Endodermal cell (in vitro differentiated cells): ENCODE measurements at regions not wholly inside any gene's neighbourhood (a gene's known extent, or its start where the extent isn't known, plus 50 kb on each side); places are given as distances from the start of the nearest gene placed in this dataset.

Experiments used
- DNase-seq: peaks from one replicate; pipeline ENCODE4 v3.0.0-alpha.2; 2017
- H3K27ac ChIP-seq: 2 replicates; pipeline ENCODE4 v1.5.1; 2013; ENCODE audit warnings: mild to moderate bottlenecking, low read depth, low read length, moderate library complexity
- H3K27me3 ChIP-seq: 2 replicates; pipeline ENCODE4 v1.6.1; 2013; ENCODE audit warnings: mild to moderate bottlenecking, low read length, moderate library complexity; ENCODE audit not compliant: insufficient read depth, control insufficient read depth, poor library complexity, severe bottlenecking
- H3K36me3 ChIP-seq: 2 replicates; pipeline ENCODE4 v1.7.0; 2013; ENCODE audit warnings: mild to moderate bottlenecking, low read length, moderate library complexity; ENCODE audit not compliant: control insufficient read depth, insufficient read depth
- H3K4me1 ChIP-seq: one replicate; pipeline ENCODE4 v1.7.0; 2013; ENCODE audit warnings: low read length; ENCODE audit not compliant: control insufficient read depth, insufficient read depth
- H3K4me3 ChIP-seq: 2 replicates; pipeline ENCODE4 v1.5.1; 2013; ENCODE audit warnings: mild to moderate bottlenecking, low read length, moderate library complexity
- H3K9ac ChIP-seq: 2 replicates; pipeline ENCODE4 v1.6.1; 2013; ENCODE audit warnings: mild to moderate bottlenecking, low read length, moderate library complexity; ENCODE audit not compliant: poor library complexity, severe bottlenecking; ENCODE audit errors: extremely low read depth
- H3K9me3 ChIP-seq: 2 replicates; pipeline ENCODE4 v1.6.1; 2013; ENCODE audit warnings: mild to moderate bottlenecking, low read length, moderate library complexity; ENCODE audit not compliant: control insufficient read depth
- H3K27ac Mint-ChIP-seq: 2 replicates; pipeline ENCODE4 v1.8.0; 2020; ENCODE audit warnings: mixed read lengths
- H3K27me3 Mint-ChIP-seq: 2 replicates; pipeline ENCODE4 v1.8.0; 2021; ENCODE audit warnings: mild to moderate bottlenecking, mixed read lengths; ENCODE audit not compliant: insufficient read depth
- H3K36me3 Mint-ChIP-seq: 2 replicates; pipeline ENCODE4 v1.8.0; 2020; ENCODE audit warnings: low read depth, mixed read lengths
- H3K4me1 Mint-ChIP-seq: 2 replicates; pipeline ENCODE4 v1.8.0; 2020; ENCODE audit warnings: mixed read lengths
- H3K4me3 Mint-ChIP-seq: 2 replicates; pipeline ENCODE4 v1.8.0; 2020; ENCODE audit warnings: mild to moderate bottlenecking, moderate library complexity, mixed read lengths
- H3K9me3 Mint-ChIP-seq: 2 replicates; pipeline ENCODE4 v1.8.0; 2020; ENCODE audit warnings: mild to moderate bottlenecking, mixed read lengths
- WGBS, 2 experiments: methylation state at CpG; one replicate each; pipeline versions ENCODE4 v1.1.5 to v1.1.7; 2013; ENCODE audit warnings: missing lambda C conversion rate in 2 of 2, mixed read lengths in 1 of 2; ENCODE audit not compliant: insufficient coverage in 1 of 2, insufficient read length in 1 of 2; 5-methylcytosine and 5-hydroxymethylcytosine counted together
- TF ChIP-seq, protein P1 (sequence below): fragments of 200-600 bp; sonication (generic); conservative IDR thresholded peaks from 2 replicates; pipeline ENCODE4 v1.5.0; 2021; ENCODE audit warnings: antibody characterized with exemption, mild to moderate bottlenecking

DNA sequence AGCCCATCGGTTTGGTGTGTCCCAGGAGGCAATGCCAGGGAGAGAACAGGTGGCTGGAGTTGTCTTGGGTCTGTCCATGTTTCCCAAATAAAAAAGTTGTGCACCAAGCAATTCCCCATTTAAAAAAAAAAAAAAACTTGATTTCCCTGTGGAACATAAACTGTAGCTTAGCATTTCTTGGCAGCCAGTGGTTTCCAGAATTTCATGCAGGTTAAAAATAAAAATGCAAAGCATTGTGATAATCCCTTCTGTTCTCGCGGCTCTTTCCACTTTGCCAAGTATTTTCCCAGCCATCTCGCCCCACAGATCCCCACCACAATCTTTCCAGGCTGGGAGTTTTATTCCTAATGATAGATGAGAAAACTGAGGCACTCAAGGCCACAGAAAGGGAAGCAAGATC lies 51.4 kb upstream of the MSX1 start:
- no peaks in the 10 kb centered on the region for H3K4me1 ChIP-seq
- Mint-ChIP-seq H3K27me3 (peaks cover 34% of the 10 kb centered on the region), H3K36me3 (no peaks in the 10 kb centered on the region), H3K4me3 (no peak overlapping the region), H3K27ac (no peak overlapping the region), H3K9me3 (no peaks in the 10 kb centered on the region), H3K4me1 (peaks cover 9% of the 10 kb centered on the region)
- DNase-seq = no peak
- no peak overlapping the region for H3K4me3 ChIP-seq
- 90% methylated on average over 4 of the region's 4 CpGs; no CpG with 5 or more reads in 1 of the 2 experiments for WGBS, 2 experiments
- H3K36me3 ChIP-seq = no peaks in the 10 kb centered on the region
- peaks cover 8% of the 10 kb centered on the region for H3K27me3 ChIP-seq
- peaks cover 11% of the 10 kb centered on the region for H3K9me3 ChIP-seq
- no peak overlapping the region for H3K9ac ChIP-seq
- H3K27ac ChIP-seq = no peak overlapping the region
- TF ChIP-seq, protein P1, sequence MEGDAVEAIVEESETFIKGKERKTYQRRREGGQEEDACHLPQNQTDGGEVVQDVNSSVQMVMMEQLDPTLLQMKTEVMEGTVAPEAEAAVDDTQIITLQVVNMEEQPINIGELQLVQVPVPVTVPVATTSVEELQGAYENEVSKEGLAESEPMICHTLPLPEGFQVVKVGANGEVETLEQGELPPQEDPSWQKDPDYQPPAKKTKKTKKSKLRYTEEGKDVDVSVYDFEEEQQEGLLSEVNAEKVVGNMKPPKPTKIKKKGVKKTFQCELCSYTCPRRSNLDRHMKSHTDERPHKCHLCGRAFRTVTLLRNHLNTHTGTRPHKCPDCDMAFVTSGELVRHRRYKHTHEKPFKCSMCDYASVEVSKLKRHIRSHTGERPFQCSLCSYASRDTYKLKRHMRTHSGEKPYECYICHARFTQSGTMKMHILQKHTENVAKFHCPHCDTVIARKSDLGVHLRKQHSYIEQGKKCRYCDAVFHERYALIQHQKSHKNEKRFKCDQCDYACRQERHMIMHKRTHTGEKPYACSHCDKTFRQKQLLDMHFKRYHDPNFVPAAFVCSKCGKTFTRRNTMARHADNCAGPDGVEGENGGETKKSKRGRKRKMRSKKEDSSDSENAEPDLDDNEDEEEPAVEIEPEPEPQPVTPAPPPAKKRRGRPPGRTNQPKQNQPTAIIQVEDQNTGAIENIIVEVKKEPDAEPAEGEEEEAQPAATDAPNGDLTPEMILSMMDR = no peak

DNA sequence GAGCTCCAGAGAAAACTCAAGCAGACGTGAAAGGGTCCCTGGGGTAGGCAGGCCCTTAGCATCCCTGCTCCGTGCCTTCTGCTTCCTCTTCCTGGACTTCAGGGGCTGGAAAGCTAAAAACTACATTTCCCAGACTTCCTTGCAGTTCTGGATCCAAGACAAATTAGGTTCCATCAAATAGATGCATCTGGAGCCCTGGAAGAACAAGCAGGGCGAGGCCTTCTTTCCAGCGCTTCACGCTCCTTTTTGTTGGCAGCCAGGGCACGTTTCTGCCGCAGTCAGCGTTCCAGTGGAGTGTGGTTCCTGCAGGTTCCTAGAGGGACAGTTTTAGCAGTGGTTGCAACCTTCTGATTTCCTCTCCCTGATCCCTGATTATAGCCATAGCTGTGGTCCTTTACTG lies 53.6 kb upstream of the MSX1 start:
- TF ChIP-seq, protein P1 = no peak
- Histone ChIP-seq H3K9me3 (peaks cover 11% of the 10 kb centered on the region), H3K4me1 (no peaks in the 10 kb centered on the region), H3K4me3 (no peak overlapping the region), H3K27ac (no peak overlapping the region), H3K36me3 (no peaks in the 10 kb centered on the region), H3K27me3 (no peaks in the 10 kb centered on the region), H3K9ac (no peak overlapping the region)
- Mint-ChIP-seq H3K4me3 (no peak overlapping the region), H3K27me3 (peaks cover 26% of the 10 kb centered on the region), H3K36me3 (no peaks in the 10 kb centered on the region), H3K4me1 (peaks cover under 1% of the 10 kb centered on the region), H3K27ac (no peak overlapping the region), H3K9me3 (no peaks in the 10 kb centered on the region)
- WGBS, 2 experiments = 90 to 93% methylated on average over 7 to 8 of the region's 8 CpGs
- no peak for DNase-seq

DNA sequence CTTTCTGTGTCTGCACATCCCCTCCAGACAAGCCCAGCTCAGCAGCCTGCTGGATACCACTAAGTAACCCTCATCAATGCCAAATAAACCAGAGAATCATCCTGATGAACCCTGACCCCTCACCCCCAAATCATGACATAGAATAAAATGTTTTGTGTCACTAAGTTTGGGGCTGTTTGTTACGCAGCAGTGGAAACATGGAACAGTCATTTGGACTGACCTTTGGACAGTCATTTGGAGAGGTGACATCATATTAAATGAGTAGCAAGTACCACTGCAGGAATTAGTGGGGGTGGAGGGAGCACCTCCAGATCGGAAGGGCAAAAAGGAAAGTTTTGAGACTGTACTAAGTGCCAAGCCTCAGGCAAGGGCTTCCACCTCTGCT lies 55.6 kb upstream of the MSX1 start:
- Histone ChIP-seq H3K9ac (no peak overlapping the region), H3K27me3 (peaks cover 10% of the 10 kb centered on the region), H3K36me3 (no peaks in the 10 kb centered on the region), H3K27ac (no peak overlapping the region), H3K4me3 (no peak overlapping the region), H3K4me1 (no peaks in the 10 kb centered on the region), H3K9me3 (no peaks in the 10 kb centered on the region)
- Mint-ChIP-seq H3K36me3 (no peaks in the 10 kb centered on the region), H3K4me3 (no peak overlapping the region), H3K27me3 (peaks cover 38% of the 10 kb centered on the region), H3K9me3 (no peaks in the 10 kb centered on the region), H3K4me1 (no peaks in the 10 kb centered on the region), H3K27ac (no peak overlapping the region)
- 88 to 100% methylated on average over 1 to 2 of the region's 2 CpGs for WGBS, 2 experiments
- DNase-seq = no peak
- TF ChIP-seq, protein P1 = no peak
